ENCODE measurements at regions not wholly inside any gene's neighbourhood (a gene's known extent, or its start where the extent isn't known, plus 50 kb on each side); places are given as distances from the start of the nearest gene placed in this dataset.

DNA sequence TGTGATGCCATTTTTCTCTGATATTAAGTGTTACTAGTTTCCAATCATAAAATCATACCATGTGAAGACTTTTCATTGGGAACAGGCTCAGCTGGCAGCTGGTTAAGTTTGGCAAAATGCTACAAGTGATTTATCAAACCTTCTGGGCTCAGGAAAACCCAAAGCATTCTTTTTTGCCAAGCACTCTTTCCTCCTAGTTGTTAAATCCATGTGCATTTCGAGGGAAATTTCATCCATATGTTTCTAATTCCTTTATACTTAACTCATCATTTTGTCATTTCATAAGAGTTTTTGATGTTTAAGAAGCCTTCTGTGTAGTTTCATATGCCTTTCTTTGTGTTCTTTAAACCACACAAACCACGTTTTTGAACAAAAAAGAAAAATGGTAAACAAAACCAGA, 217.6 kb upstream of the PDE10A start:
- Histone ChIP-seq H3K79me2 (ENCODE audit: insufficient read depth, low read length) (no peaks in the 10 kb centered on the region), H3K4me2 (ENCODE audit: insufficient read depth, low read length) (no peak overlapping the region), H3K4me1 (ENCODE audit: insufficient read depth, low read length) (peaks cover 6% of the 10 kb centered on the region), H2AFZ (ENCODE audit: low read length) (no peak overlapping the region), H3K4me3 (ENCODE audit: insufficient read depth, low read length) (no peak overlapping the region), H4K20me1 (ENCODE audit: insufficient read depth, low read length) (no peaks in the 10 kb centered on the region), H3K27ac (ENCODE audit: low read depth, low read length) (no peak overlapping the region), H3K27me3 (ENCODE audit: insufficient read depth, low read length) (peaks cover 8% of the 10 kb centered on the region), H3K36me3 (ENCODE audit: insufficient read depth, low read length) (no peaks in the 10 kb centered on the region), H3K9me3 (ENCODE audit: low read depth, low read length) (no peaks in the 10 kb centered on the region)
- no peak for TF ChIP-seq CTCF (IDR thresholded peaks at IDR 0.05; ENCODE audit: extremely low read depth, low read depth, low read length)
- no peak for DNase-seq (ENCODE audit: insufficient read length, low spot score, missing footprints)

- no peak overlapping the region for H3K4me2 ChIP-seq (ENCODE audit: insufficient read depth, low read length)
- no peak for DNase-seq (ENCODE audit: insufficient read length, low spot score, missing footprints)
Measured at GRCh38 chr6:165877773-165878172, 214.7 kb upstream of the PDE10A start.

DNA sequence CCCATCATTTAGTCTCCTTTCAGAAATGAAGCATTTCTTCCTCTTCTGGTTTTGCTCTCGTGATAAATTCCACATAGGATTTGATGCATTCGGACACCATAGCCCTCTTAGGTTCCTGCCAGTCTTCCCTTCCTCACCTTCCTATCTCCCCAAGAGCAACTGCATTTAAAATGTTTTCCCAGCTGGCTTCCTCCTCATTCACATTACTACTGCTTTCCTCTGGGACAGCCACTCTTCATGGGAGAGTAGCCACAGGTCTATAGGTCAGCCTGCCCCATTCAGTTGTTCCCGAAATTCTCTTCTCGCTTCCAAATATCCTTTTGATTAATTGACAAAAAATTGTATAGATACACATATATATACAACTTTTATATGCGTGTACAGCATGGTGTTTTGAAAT, 214.2 kb upstream of the PDE10A start:
- no peak for TF ChIP-seq CTCF (IDR thresholded peaks at IDR 0.05; ENCODE audit: extremely low read depth, low read depth, low read length)
- Histone ChIP-seq H3K4me3 (ENCODE audit: insufficient read depth, low read length) (no peak overlapping the region), H3K79me2 (ENCODE audit: insufficient read depth, low read length) (no peaks in the 10 kb centered on the region), H3K27me3 (ENCODE audit: insufficient read depth, low read length) (peaks cover 20% of the 10 kb centered on the region), H3K27ac (ENCODE audit: low read depth, low read length) (no peak overlapping the region), H2AFZ (ENCODE audit: low read length) (no peak overlapping the region), H3K9me3 (ENCODE audit: low read depth, low read length) (no peaks in the 10 kb centered on the region), H3K4me2 (ENCODE audit: insufficient read depth, low read length) (peak overlapping the region; percentile 40), H3K36me3 (ENCODE audit: insufficient read depth, low read length) (no peaks in the 10 kb centered on the region), H3K4me1 (ENCODE audit: insufficient read depth, low read length) (no peaks in the 10 kb centered on the region), H4K20me1 (ENCODE audit: insufficient read depth, low read length) (no peaks in the 10 kb centered on the region)
- DNase-seq (ENCODE audit: insufficient read length, low spot score, missing footprints): no peak

More at GRCh38 chr6:165877773-165878172, 214.7 kb upstream of the PDE10A start:
- Histone ChIP-seq H3K27ac (ENCODE audit: low read depth, low read length) (no peak overlapping the region), H3K4me1 (ENCODE audit: insufficient read depth, low read length) (no peaks in the 10 kb centered on the region), H3K27me3 (ENCODE audit: insufficient read depth, low read length) (peaks cover 20% of the 10 kb centered on the region), H3K79me2 (ENCODE audit: insufficient read depth, low read length) (no peaks in the 10 kb centered on the region), H2AFZ (ENCODE audit: low read length) (no peak overlapping the region), H3K4me3 (ENCODE audit: insufficient read depth, low read length) (no peak overlapping the region), H3K36me3 (ENCODE audit: insufficient read depth, low read length) (no peaks in the 10 kb centered on the region), H4K20me1 (ENCODE audit: insufficient read depth, low read length) (no peaks in the 10 kb centered on the region), H3K9me3 (ENCODE audit: low read depth, low read length) (no peaks in the 10 kb centered on the region)
- TF ChIP-seq CTCF (IDR thresholded peaks at IDR 0.05; ENCODE audit: extremely low read depth, low read depth, low read length): no peak

GRCh38 chr6:165876588-165876987, 213.5 kb upstream of the PDE10A start:
- DNase-seq (ENCODE audit: insufficient read length, low spot score, missing footprints): no peak
- H3K4me2 ChIP-seq (ENCODE audit: insufficient read depth, low read length): peak overlapping the region; percentile 40
- no peaks in the 10 kb centered on the region for H3K4me1 ChIP-seq (ENCODE audit: insufficient read depth, low read length)
- no peaks in the 10 kb centered on the region for H4K20me1 ChIP-seq (ENCODE audit: insufficient read depth, low read length)
- H3K27me3 ChIP-seq (ENCODE audit: insufficient read depth, low read length): peaks cover 20% of the 10 kb centered on the region
- no peaks in the 10 kb centered on the region for H3K79me2 ChIP-seq (ENCODE audit: insufficient read depth, low read length)
- no peak overlapping the region for H3K27ac ChIP-seq (ENCODE audit: low read depth, low read length)
- no peak for TF ChIP-seq CTCF (IDR thresholded peaks at IDR 0.05; ENCODE audit: extremely low read depth, low read depth, low read length)
- H2AFZ ChIP-seq (ENCODE audit: low read length): no peak overlapping the region
- H3K9me3 ChIP-seq (ENCODE audit: low read depth, low read length): no peaks in the 10 kb centered on the region
- no peak overlapping the region for H3K4me3 ChIP-seq (ENCODE audit: insufficient read depth, low read length)
- no peaks in the 10 kb centered on the region for H3K36me3 ChIP-seq (ENCODE audit: insufficient read depth, low read length)

All from osteoblast (primary cell).